ENCODE measurements at regions not wholly inside any gene's neighbourhood (a gene's known extent, or its start where the extent isn't known, plus 50 kb on each side); places are given as distances from the start of the nearest gene placed in this dataset.

GRCh38 chr10:69740126-69740525, 61.6 kb upstream of the COL13A1 start:
- DNase-seq (ENCODE audit: low spot score): no peak

- DNase-seq (ENCODE audit: low spot score): no peak
These were observed 60.5 kb upstream of the COL13A1 start for GRCh38 chr10:69741252-69741651.

- no peak for DNase-seq (ENCODE audit: low spot score)
These were observed 59.9 kb upstream of the COL13A1 start for GRCh38 chr10:69741671-69742355.

GRCh38 chr10:69742356-69742695, 59.4 kb upstream of the COL13A1 start:
- DNase-seq (ENCODE audit: low spot score): no peak

GRCh38 chr10:69742928-69743602, 58.6 kb upstream of the COL13A1 start:
- peak; percentile 37 for DNase-seq (ENCODE audit: low spot score)

GRCh38 chr10:69744971-69745370, 56.7 kb upstream of the COL13A1 start:
- DNase-seq (ENCODE audit: low spot score): no peak

- DNase-seq (ENCODE audit: low spot score): no peak
These were observed 56.0 kb upstream of the COL13A1 start for GRCh38 chr10:69745698-69746097.

- no peak for DNase-seq (ENCODE audit: low spot score)
These were observed 54.5 kb upstream of the COL13A1 start for GRCh38 chr10:69747179-69747578.

GRCh38 chr10:69748621-69749020, 53.1 kb upstream of the COL13A1 start:
- DNase-seq (ENCODE audit: low spot score): no peak

GRCh38 chr10:69749178-69750010, 52.3 kb upstream of the COL13A1 start:
- no peak for DNase-seq (ENCODE audit: low spot score)

- no peak for DNase-seq (ENCODE audit: low spot score)
These were observed 51.7 kb upstream of the COL13A1 start for GRCh38 chr10:69750011-69750373.

GRCh38 chr10:69750725-69751124, 51.0 kb upstream of the COL13A1 start:
- DNase-seq (ENCODE audit: low spot score): no peak

- no peak for DNase-seq (ENCODE audit: low spot score)
These were observed 50.5 kb upstream of the COL13A1 start for GRCh38 chr10:69751214-69751613.

Data from NAMALWA (cell line).